K562 (cell line): ENCODE measurements at regions not wholly inside any gene's neighbourhood (a gene's known extent, or its start where the extent isn't known, plus 50 kb on each side); places are given as distances from the start of the nearest gene placed in this dataset.

Experiments
- ATAC-seq: fragments of 200-7000 bp; cut with Tn5 transposase; 3 replicates; pipeline ENCODE4 v1.9.1; 2020; ENCODE audit warnings: moderate library complexity
- BruUV-seq: library from RNA; stranded (reverse); fragments of 400-500 nt; replicated peaks from 2 replicates; lab custom pipeline; 2021; lab: Mats Ljungman, UMichigan
- CTCF ChIA-PET: fragments of 300-600 bp; formaldehyde crosslinking; extraction: SDS; loops from one replicate; lab custom pipeline; 2021; ENCODE audit warnings: low intra/inter-chr PET ratio; lab: Yijun Ruan, JAX
- POLR2A ChIA-PET: fragments of 300-600, 350-650 bp; sonication (Branson Sonifier 250); formaldehyde crosslinking; extraction: SDS; loops from one replicate; lab custom pipeline; 2021; ENCODE audit warnings: antibody characterized with exemption, inconsistent platforms; lab: Yijun Ruan, JAX
- DNase-seq, 4 experiments: peaks; one replicate each; pipeline versions ENCODE4 v3.0.0 to v3.0.0-alpha.2; 2011 to 2018; ENCODE audit warnings: low spot score in 3 of 4, mixed read lengths in 3 of 4; ENCODE audit errors: extremely low read depth in 1 of 4
- FAIRE-seq: peaks from 2 replicates; lab custom pipeline; 2011; peaks lifted over from hg19 to GRCh38; lab: Jason Lieb, UNC
- H2AFZ ChIP-seq: 2 replicates; pipeline ENCODE4 v1.6.0; 2011; ENCODE audit warnings: low read depth, low read length, control low read depth, inconsistent platforms
- H3K27ac ChIP-seq: fragments of 200-600 bp; 3 replicates; pipeline ENCODE4 v1.8.0; 2011; ENCODE audit warnings: low read depth, mild to moderate bottlenecking, control low read depth, inconsistent platforms, low read length, moderate library complexity, mixed read lengths; ENCODE audit errors: extremely low read depth
- H3K27me3 ChIP-seq, 2 experiments: fragments of 300-600 bp in 1 of 2; 2 replicates in 1 of 2; 3 replicates in 1 of 2; pipeline versions ENCODE4 v1.6.0 to v1.8.0; 2011; ENCODE audit warnings: inconsistent platforms in 2 of 2, low read length in 2 of 2, mild to moderate bottlenecking in 1 of 2, mixed read lengths in 1 of 2, moderate library complexity in 1 of 2; ENCODE audit not compliant: control insufficient read depth in 2 of 2, insufficient read depth in 2 of 2
- H3K36me3 ChIP-seq: fragments of 300-600 bp; 3 replicates; pipeline ENCODE4 v1.8.0; 2011; ENCODE audit warnings: mild to moderate bottlenecking, low read length, inconsistent platforms; ENCODE audit not compliant: control insufficient read depth, insufficient read depth
- H3K4me1 ChIP-seq, 2 experiments: fragments of 200-600 bp in 1 of 2; replicated peaks in 1 of 2; 2 replicates in 1 of 2; 3 replicates in 1 of 2; pipeline versions ENCODE4 v1.5.1 to v1.8.0; 2011; ENCODE audit warnings: inconsistent platforms in 2 of 2, low read length in 2 of 2, mild to moderate bottlenecking in 1 of 2, mixed read lengths in 1 of 2, moderate library complexity in 1 of 2; ENCODE audit not compliant: control insufficient read depth in 2 of 2, insufficient read depth in 2 of 2
- H3K4me2 ChIP-seq: 2 replicates; pipeline ENCODE4 v1.6.1; 2011; ENCODE audit warnings: low read length, control low read depth, inconsistent platforms, mixed read lengths; ENCODE audit not compliant: insufficient read depth
- H3K4me3 ChIP-seq: fragments of 200-600 bp; sonication (generic), shearing (Covaris generic); 2 replicates; pipeline ENCODE4 v1.5.1; 2016; ENCODE audit warnings: control low read depth, inconsistent platforms
- H3K79me2 ChIP-seq: fragments of 200-600 bp; 3 replicates; pipeline ENCODE4 v1.8.0; 2011; ENCODE audit warnings: low read length, inconsistent platforms; ENCODE audit not compliant: control insufficient read depth, insufficient read depth
- H3K9ac ChIP-seq, 2 experiments: 2 replicates each; pipeline versions ENCODE4 v1.6.0 to v1.6.1; 2011; ENCODE audit warnings: low read depth in 2 of 2, low read length in 2 of 2, control low read depth in 1 of 2, inconsistent platforms in 1 of 2, mild to moderate bottlenecking in 1 of 2, mixed read lengths in 1 of 2; ENCODE audit not compliant: insufficient read depth in 1 of 2
- H3K9me1 ChIP-seq: one replicate; pipeline ENCODE4 v1.6.0; 2011; ENCODE audit warnings: inconsistent platforms, mild to moderate bottlenecking, low read length, moderate library complexity; ENCODE audit not compliant: control insufficient read depth, insufficient read depth
- H3K9me3 ChIP-seq: replicated peaks from 2 replicates; pipeline ENCODE4 v1.5.1; 2011; ENCODE audit warnings: low read depth, low read length, inconsistent platforms; ENCODE audit not compliant: control insufficient read depth, insufficient read depth
- H4K20me1 ChIP-seq: replicated peaks from 2 replicates; pipeline ENCODE4 v1.6.1; 2011; ENCODE audit warnings: low read length, inconsistent platforms, mixed read lengths; ENCODE audit not compliant: control insufficient read depth, insufficient read depth
- ADNP ChIP-seq: fragments of 200-800 bp; sonication (Bioruptor generic); IDR thresholded peaks from 2 replicates; pipeline ENCODE4 v1.6.1; 2016; ENCODE audit warnings: missing genetic modification characterization, missing compliant biosample characterization
- HDAC2 ChIP-seq: fragments of 450-650 bp; IDR thresholded peaks from 2 replicates; pipeline ENCODE4 v1.6.1; 2016; ENCODE audit warnings: mild to moderate bottlenecking
- KAT2B ChIP-seq: IDR thresholded peaks from one replicate; pipeline ENCODE4 v1.6.1; 2012; ENCODE audit warnings: low read depth, mild to moderate bottlenecking, control low read depth, inconsistent platforms, low read length, moderate library complexity
- NCOA2 ChIP-seq, 2 experiments: fragments of 450-650 bp; IDR thresholded peaks; 2 replicates each; pipeline ENCODE4 v1.6.1; 2018; ENCODE audit warnings: mild to moderate bottlenecking in 2 of 2, moderate library complexity in 1 of 2; ENCODE audit not compliant: partially characterized antibody in 2 of 2
- SUPT5H ChIP-seq: fragments of 450-650 bp; IDR thresholded peaks from 2 replicates; pipeline ENCODE4 v1.6.1; 2016
- ZNF121 ChIP-seq: sonication (generic); formaldehyde crosslinking; conservative IDR thresholded peaks from 2 replicates; pipeline ENCODE4 v1.8.0; 2022; ENCODE audit warnings: missing genetic modification reagents
- ZNF184 ChIP-seq: sonication (generic); formaldehyde crosslinking; IDR thresholded peaks from 2 replicates; pipeline ENCODE4 v1.5.0; 2020; ENCODE audit warnings: missing genetic modification reagents
- ZNF224 ChIP-seq: sonication (generic); formaldehyde crosslinking; IDR thresholded peaks from 2 replicates; pipeline ENCODE4 v1.8.0; 2022; ENCODE audit warnings: mild to moderate bottlenecking, missing genetic modification reagents
- ZNF253 ChIP-seq: fragments of 250-450 bp; sonication (Bioruptor Pico); conservative IDR thresholded peaks from 2 replicates; pipeline ENCODE4 v1.6.1; 2021; ENCODE audit warnings: mild to moderate bottlenecking
- ZNF408 ChIP-seq: fragments of 250-450 bp; sonication (Bioruptor Pico); IDR thresholded peaks from 2 replicates; pipeline ENCODE4 v1.4.0; 2020; ENCODE audit warnings: low read depth, mild to moderate bottlenecking, moderate library complexity
- WGBS: fragments of 100-300 bp; shearing (Covaris generic); methylation state at CpG from one replicate; pipeline ENCODE4 v1.1.6; 2016; ENCODE audit warnings: low coverage, mixed read lengths; ENCODE audit not compliant: insufficient coverage; ENCODE audit errors: missing lambda C conversion rate; 5-methylcytosine and 5-hydroxymethylcytosine counted together
- in situ Hi-C: fragments of 300-500 bp; cut with MboI; formaldehyde crosslinking; loops from 4 replicates; pipeline ENCODE4 v1.15.0; 2018; ENCODE audit warnings: inconsistent platforms, mixed read lengths
- intact Hi-C: fragments of 100-400 bp; cut with micrococcal nuclease; formaldehyde crosslinking; loops from 2 replicates; pipeline ENCODE4 v1.14.2; 2022

- in situ Hi-C loops (no loop called here), intact Hi-C loops (no loop called here)
- Histone ChIP-seq H4K20me1 (no peaks in the 10 kb centered on the region), H3K4me3 (no peak overlapping the region), H3K9me1 (no peaks in the 10 kb centered on the region), H3K36me3 (no peaks in the 10 kb centered on the region), H2AFZ (no peak overlapping the region), H3K9me3 (no peaks in the 10 kb centered on the region), H3K27me3 (peaks cover 0 to 16% of the 10 kb centered on the region in 2 experiments; a peak in 2 of 5 replicates), H3K27ac (no peak overlapping the region), H3K79me2 (no peaks in the 10 kb centered on the region), H3K4me1 (no peaks in the 10 kb centered on the region), H3K9ac (no peak overlapping the region), H3K4me2 (no peak overlapping the region)
- under 1% methylated on average over 15 of the region's 20 CpGs for WGBS
- ChIA-PET POLR2A (no interaction called here), CTCF (no interaction called here)
- BruUV-seq, result no TSS peak
- no peak for FAIRE-seq
- ATAC-seq, result no peak
- TF ChIP-seq NCOA2 (IDR thresholded peaks at IDR 0.05; ENCODE audit: partially characterized antibody in 2 of 2), result no peak
- no peak for TF ChIP-seq ZNF224 (CRISPR knock-in tag)
- no peak for TF ChIP-seq ZNF408 (CRISPR knock-in tag)
- TF ChIP-seq ADNP (tag), result no peak
- no peak for TF ChIP-seq HDAC2
- no peak for TF ChIP-seq ZNF121 (CRISPR knock-in tag)
- TF ChIP-seq ZNF253, result no peak
- no peak for TF ChIP-seq SUPT5H
- no peak for TF ChIP-seq KAT2B
- TF ChIP-seq ZNF184 (CRISPR knock-in tag), result no peak
- no peak for DNase-seq
These were observed 846.2 kb downstream of the BRD1 start for GRCh38 chr22:48981371-48982061.
